ENCODE measurements at regions not wholly inside any gene's neighbourhood (a gene's known extent, or its start where the extent isn't known, plus 50 kb on each side); places are given as distances from the start of the nearest gene placed in this dataset.

DNA sequence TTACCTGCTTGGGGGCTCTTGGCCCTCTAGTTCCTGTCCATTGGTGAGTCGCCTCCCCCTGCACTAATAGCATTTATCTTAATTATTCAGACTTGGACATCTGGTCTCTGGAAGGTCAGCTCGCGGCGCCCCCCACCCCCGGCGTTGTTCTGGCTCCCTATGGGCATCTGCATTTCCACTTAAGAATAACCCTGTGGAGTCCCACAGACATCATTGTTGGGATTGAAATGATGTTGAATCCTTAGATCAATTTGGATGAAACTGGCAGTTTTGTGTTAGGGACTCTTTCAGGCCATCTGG lies 313.8 kb upstream of the HS6ST1 start:
- no peak for DNase-seq (ENCODE audit: low spot score)

DNA sequence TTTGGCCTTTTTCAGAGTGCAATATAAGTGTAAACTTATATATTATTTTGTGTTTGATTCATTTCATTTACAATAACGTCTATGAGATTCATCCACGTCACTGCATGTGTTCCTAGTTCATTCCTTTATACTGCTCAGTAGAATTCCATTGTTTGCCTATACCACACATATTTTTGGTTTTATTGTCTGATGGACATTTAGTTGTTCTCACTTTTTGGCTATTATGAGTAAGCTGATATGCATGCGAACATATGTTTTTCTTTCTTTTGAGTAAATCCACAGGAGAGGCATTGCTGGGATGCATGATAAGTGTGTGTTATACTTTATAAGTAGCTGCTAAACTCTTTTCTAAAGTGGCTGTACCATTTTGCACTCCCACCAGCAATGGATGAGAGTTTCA lies 314.8 kb upstream of the HS6ST1 start:
- DNase-seq (ENCODE audit: low spot score), result no peak

DNA sequence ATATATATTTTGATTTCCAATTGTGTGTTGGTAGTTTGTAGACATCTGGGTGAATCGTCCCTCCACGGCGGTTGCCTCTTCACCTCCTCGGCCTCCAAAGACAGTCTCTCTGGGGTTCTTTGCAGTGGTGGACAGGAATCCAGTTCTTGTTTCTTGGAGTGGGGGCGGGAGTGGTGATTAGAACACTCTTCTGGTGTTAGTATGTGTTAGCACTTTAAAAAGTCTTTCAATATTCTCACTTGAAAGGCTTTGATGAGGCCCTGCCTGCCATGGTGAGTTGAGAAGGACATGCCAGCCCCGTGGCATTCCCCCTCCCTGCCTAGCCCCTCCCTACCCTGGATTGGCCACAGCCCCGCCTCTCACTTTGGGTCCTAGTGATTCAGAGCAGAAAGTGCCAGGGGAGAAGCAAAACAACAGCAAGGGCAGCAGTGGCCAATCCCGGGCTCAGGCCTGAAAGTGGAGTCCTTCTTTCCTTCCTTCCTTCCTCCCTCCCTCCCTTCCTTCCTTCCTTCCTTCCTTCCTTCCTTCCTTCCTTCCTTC lies 316.8 kb upstream of the HS6ST1 start:
- DNase-seq (ENCODE audit: low spot score), result no peak

GRCh38 chr2:128636802-128637147 lies 318.1 kb upstream of the HS6ST1 start:
- no peak for DNase-seq (ENCODE audit: low spot score)

- no peak for DNase-seq (ENCODE audit: low spot score)
Measured at GRCh38 chr2:128637481-128638155, 318.9 kb upstream of the HS6ST1 start.

GRCh38 chr2:128638341-128639119 lies 319.9 kb upstream of the HS6ST1 start:
- DNase-seq (ENCODE audit: low spot score), result peak; percentile 62

DNA sequence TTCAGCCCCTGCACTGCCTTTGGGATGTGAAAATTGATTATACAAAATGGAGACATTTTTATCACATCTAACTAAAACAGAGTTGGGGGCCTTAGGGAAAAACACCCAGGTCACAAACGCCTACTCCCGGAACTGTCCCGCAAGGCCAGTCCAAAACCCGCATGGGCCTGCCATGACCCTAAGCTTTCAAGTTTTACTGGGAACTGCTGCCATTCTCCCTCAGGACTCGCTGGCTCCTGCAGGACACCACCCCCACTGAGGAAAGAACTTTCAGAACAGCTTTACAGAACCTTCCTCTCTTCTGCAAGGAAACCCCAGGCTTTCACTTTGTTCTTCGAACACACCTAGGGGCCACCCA lies 320.4 kb upstream of the HS6ST1 start:
- DNase-seq (ENCODE audit: low spot score), result no peak

GRCh38 chr2:128639693-128640092 lies 321.0 kb upstream of the HS6ST1 start:
- no peak for DNase-seq (ENCODE audit: low spot score)

DNA sequence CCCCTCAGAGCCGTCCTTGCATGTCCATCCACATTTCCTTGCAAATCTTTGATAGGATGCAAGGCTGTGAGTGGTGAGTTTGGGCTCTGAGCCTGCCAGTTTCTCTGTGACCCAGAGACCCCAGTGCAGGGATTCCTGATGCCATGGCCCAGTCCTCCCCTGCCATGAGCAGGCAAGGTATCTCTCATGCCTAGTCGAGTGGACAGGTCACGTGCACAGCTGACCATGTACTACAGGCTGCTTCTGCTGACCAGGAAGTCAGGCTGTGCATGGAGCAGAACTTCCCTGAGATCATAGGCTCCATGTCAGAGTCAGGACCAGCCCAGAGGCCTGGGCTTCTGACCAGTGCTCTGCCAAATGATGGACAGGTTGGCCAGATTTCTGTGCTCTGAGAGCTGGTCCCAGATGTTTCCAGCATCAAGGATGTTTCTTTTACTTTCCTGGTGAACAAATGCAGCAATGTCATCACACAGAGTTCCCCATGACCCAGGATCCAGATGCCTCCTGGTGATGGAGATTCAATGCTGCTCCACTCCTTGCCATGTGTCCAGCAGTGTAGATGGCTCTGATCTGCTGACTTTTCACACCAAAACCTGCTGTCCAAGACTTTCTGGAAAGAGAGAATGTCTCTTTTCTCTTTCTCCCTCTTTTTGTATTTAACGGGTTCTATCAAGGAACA lies 321.6 kb upstream of the HS6ST1 start:
- DNase-seq (ENCODE audit: low spot score), result no peak

DNA sequence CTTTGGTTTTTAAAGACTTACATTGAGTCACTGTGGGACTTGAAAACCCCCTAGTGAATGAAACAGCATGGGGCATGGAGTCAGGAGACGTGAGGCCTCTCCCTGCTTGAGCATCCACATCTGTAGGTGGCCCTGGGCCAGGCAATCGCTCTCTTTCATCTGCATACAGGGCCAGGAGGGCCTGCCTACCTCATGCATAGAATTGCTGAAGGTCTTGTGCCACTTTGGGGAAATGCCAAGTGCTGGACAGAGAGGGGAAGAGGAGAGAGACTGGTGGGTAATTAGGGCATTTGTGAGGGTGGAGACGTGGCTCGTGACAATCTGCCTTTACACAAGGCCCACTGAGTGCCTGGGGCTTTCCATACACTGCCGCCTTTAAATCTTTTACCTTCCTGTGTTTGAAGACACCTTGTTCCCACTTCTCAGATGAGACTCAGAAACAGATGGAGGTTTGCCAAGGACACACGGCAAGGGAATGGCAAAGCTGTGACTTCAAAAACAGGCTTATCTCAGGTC lies 322.2 kb upstream of the HS6ST1 start:
- no peak for DNase-seq (ENCODE audit: low spot score)

- no peak for DNase-seq (ENCODE audit: low spot score)
Measured at GRCh38 chr2:128641421-128642080, 322.9 kb upstream of the HS6ST1 start.

- no peak for DNase-seq (ENCODE audit: low spot score)
Measured at GRCh38 chr2:128642316-128642715, 323.6 kb upstream of the HS6ST1 start.

- DNase-seq (ENCODE audit: low spot score), result no peak
Measured at GRCh38 chr2:128642821-128643220, 324.2 kb upstream of the HS6ST1 start.

- DNase-seq (ENCODE audit: low spot score), result no peak
Measured at GRCh38 chr2:128643221-128644065, 324.8 kb upstream of the HS6ST1 start.

- no peak for DNase-seq (ENCODE audit: low spot score)
Measured at GRCh38 chr2:128644156-128644555, 325.5 kb upstream of the HS6ST1 start.

GRCh38 chr2:128644718-128645256 lies 326.1 kb upstream of the HS6ST1 start:
- no peak for DNase-seq (ENCODE audit: low spot score)

- no peak for DNase-seq (ENCODE audit: low spot score)
Measured at GRCh38 chr2:128645631-128646030, 327.0 kb upstream of the HS6ST1 start.

- no peak for DNase-seq (ENCODE audit: low spot score)
Measured at GRCh38 chr2:128646091-128646490, 327.4 kb upstream of the HS6ST1 start.

- no peak for DNase-seq (ENCODE audit: low spot score)
Measured at GRCh38 chr2:128646691-128647090, 328.0 kb upstream of the HS6ST1 start.

GRCh38 chr2:128651000-128651399 lies 332.3 kb upstream of the HS6ST1 start:
- DNase-seq (ENCODE audit: low spot score), result no peak

GRCh38 chr2:128654408-128654807 lies 335.7 kb upstream of the HS6ST1 start:
- peak; percentile 18 for DNase-seq (ENCODE audit: low spot score)

Data from putamen (tissue), 1 donor.